ENCODE measurements at regions not wholly inside any gene's neighbourhood (a gene's known extent, or its start where the extent isn't known, plus 50 kb on each side); places are given as distances from the start of the nearest gene placed in this dataset.

GRCh38 chr2:13019781-13020180 lies 303.0 kb downstream of the TRIB2 start:
- no peak for DNase-seq

- DNase-seq, result no peak
These were observed 303.7 kb downstream of the TRIB2 start for GRCh38 chr2:13020469-13020868.

- DNase-seq, result no peak
These were observed 304.8 kb downstream of the TRIB2 start for GRCh38 chr2:13021470-13021957.

- no peak for DNase-seq
These were observed 313.9 kb downstream of the TRIB2 start for GRCh38 chr2:13030606-13031005.

- no peak for DNase-seq
These were observed 318.1 kb downstream of the TRIB2 start for GRCh38 chr2:13034861-13035260.

- no peak for DNase-seq
These were observed 319.1 kb downstream of the TRIB2 start for GRCh38 chr2:13035866-13036265.

GRCh38 chr2:13040043-13040442 lies 323.3 kb downstream of the TRIB2 start:
- no peak for DNase-seq

- no peak for DNase-seq
These were observed 329.9 kb downstream of the TRIB2 start for GRCh38 chr2:13046557-13047165.

GRCh38 chr2:13050764-13051163 lies 334.0 kb downstream of the TRIB2 start:
- DNase-seq, result no peak

GRCh38 chr2:13052547-13052946 lies 335.8 kb downstream of the TRIB2 start:
- DNase-seq, result no peak

- no peak for DNase-seq
These were observed 339.6 kb downstream of the TRIB2 start for GRCh38 chr2:13056259-13056843.

- DNase-seq, result no peak
These were observed 340.9 kb downstream of the TRIB2 start for GRCh38 chr2:13057671-13058070.

- DNase-seq, result no peak
These were observed 349.9 kb downstream of the TRIB2 start for GRCh38 chr2:13066676-13067075.

- DNase-seq, result no peak
These were observed 350.8 kb downstream of the TRIB2 start for GRCh38 chr2:13067508-13067907.

GRCh38 chr2:13089971-13090370 lies 373.2 kb downstream of the TRIB2 start:
- no peak for DNase-seq

- no peak for DNase-seq
These were observed 374.7 kb downstream of the TRIB2 start for GRCh38 chr2:13091455-13091854.

- DNase-seq, result no peak
These were observed 375.2 kb downstream of the TRIB2 start for GRCh38 chr2:13091861-13092378.

GRCh38 chr2:13093416-13093991 lies 376.8 kb downstream of the TRIB2 start:
- no peak for DNase-seq

GRCh38 chr2:13102397-13103063 lies 385.8 kb downstream of the TRIB2 start:
- no peak for DNase-seq

- DNase-seq, result no peak
These were observed 386.4 kb downstream of the TRIB2 start for GRCh38 chr2:13103151-13103550.

GRCh38 chr2:13103778-13104493 lies 387.2 kb downstream of the TRIB2 start:
- DNase-seq, result no peak

- no peak for DNase-seq
These were observed 388.0 kb downstream of the TRIB2 start for GRCh38 chr2:13104723-13105122.

- DNase-seq, result no peak
These were observed 389.6 kb downstream of the TRIB2 start for GRCh38 chr2:13106302-13106701.
